ENCODE measurements at regions not wholly inside any gene's neighbourhood (a gene's known extent, or its start where the extent isn't known, plus 50 kb on each side); places are given as distances from the start of the nearest gene placed in this dataset.

DNA sequence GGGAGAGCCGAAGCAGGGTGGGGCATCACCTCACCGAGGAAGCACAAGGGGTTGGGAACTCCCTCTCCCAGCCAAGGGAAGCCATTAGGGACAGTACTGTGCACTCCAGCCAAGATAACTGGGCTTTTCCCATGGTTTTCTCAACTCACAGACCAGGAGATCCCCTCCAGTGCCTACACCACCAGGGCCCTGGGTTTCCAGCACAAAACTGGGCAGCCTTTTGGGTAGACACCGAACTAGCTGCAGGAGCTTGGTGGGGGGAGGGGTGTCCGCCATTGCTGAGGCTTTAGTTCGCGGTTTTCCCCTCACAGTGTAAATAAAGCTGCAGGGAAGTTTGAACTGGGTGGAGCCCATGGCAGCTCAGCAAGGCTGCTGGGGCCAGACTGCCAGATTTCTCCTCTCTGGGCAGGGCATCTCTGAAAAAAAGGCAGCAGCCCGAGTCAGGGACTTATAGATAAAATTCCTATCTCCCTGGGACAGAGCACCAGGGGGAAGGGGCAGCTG, 129.6 kb upstream of the LMCD1 start:
- TF ChIP-seq, protein P1, sequence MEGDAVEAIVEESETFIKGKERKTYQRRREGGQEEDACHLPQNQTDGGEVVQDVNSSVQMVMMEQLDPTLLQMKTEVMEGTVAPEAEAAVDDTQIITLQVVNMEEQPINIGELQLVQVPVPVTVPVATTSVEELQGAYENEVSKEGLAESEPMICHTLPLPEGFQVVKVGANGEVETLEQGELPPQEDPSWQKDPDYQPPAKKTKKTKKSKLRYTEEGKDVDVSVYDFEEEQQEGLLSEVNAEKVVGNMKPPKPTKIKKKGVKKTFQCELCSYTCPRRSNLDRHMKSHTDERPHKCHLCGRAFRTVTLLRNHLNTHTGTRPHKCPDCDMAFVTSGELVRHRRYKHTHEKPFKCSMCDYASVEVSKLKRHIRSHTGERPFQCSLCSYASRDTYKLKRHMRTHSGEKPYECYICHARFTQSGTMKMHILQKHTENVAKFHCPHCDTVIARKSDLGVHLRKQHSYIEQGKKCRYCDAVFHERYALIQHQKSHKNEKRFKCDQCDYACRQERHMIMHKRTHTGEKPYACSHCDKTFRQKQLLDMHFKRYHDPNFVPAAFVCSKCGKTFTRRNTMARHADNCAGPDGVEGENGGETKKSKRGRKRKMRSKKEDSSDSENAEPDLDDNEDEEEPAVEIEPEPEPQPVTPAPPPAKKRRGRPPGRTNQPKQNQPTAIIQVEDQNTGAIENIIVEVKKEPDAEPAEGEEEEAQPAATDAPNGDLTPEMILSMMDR (conservative IDR thresholded peaks at IDR 0.05; ENCODE audit: low read depth, low read length): no peak
- no peak for TF ChIP-seq EZH2 (IDR thresholded peaks at IDR 0.05; ENCODE audit: borderline replicate concordance, low read depth, low read length, poor library complexity, severe bottlenecking)

All from A673 (cell line).